Astrocyte (in vitro differentiated cells and primary cell): ENCODE measurements at regions not wholly inside any gene's neighbourhood (a gene's known extent, or its start where the extent isn't known, plus 50 kb on each side); places are given as distances from the start of the nearest gene placed in this dataset.

Experiments used
- DNase-seq: peaks from one replicate; pipeline ENCODE4 v3.0.0-alpha.2; 2010; ENCODE audit warnings: low read depth
- FAIRE-seq: peaks from 2 replicates; lab custom pipeline; 2011; peaks lifted over from hg19 to GRCh38; lab: Jason Lieb, UNC
- H2AFZ ChIP-seq: 2 replicates; pipeline ENCODE4 v1.6.0; 2012; ENCODE audit warnings: low read depth, low read length, inconsistent platforms
- H3K27ac ChIP-seq: 2 replicates; pipeline ENCODE4 v1.5.1; 2011; ENCODE audit warnings: low read depth, low read length, inconsistent platforms
- H3K27me3 ChIP-seq: 2 replicates; pipeline ENCODE4 v1.6.0; 2011; ENCODE audit warnings: low read length, inconsistent platforms; ENCODE audit not compliant: insufficient read depth
- H3K36me3 ChIP-seq: 2 replicates; pipeline ENCODE4 v1.5.1; 2011; ENCODE audit warnings: low read length, inconsistent platforms; ENCODE audit not compliant: insufficient read depth
- H3K4me1 ChIP-seq: 2 replicates; pipeline ENCODE4 v1.5.1; 2011; ENCODE audit warnings: low read length, inconsistent platforms; ENCODE audit not compliant: insufficient read depth
- H3K4me2 ChIP-seq: 2 replicates; pipeline ENCODE4 v1.6.0; 2012; ENCODE audit warnings: low read length, inconsistent platforms
- H3K4me3 ChIP-seq: 2 replicates; pipeline ENCODE4 v1.5.1; 2011; ENCODE audit warnings: low read depth, mild to moderate bottlenecking, low read length, inconsistent platforms; ENCODE audit not compliant: insufficient read depth
- H3K79me2 ChIP-seq: 2 replicates; pipeline ENCODE4 v1.6.0; 2012; ENCODE audit warnings: mild to moderate bottlenecking, low read length, inconsistent platforms; ENCODE audit not compliant: insufficient read depth
- H3K9ac ChIP-seq: 2 replicates; pipeline ENCODE4 v1.6.0; 2012; ENCODE audit warnings: mild to moderate bottlenecking, low read length, inconsistent platforms
- H3K9me3 ChIP-seq: 2 replicates; pipeline ENCODE4 v1.5.1; 2012; ENCODE audit warnings: low read depth, mild to moderate bottlenecking, low read length, inconsistent platforms; ENCODE audit not compliant: insufficient read depth
- H4K20me1 ChIP-seq: 2 replicates; pipeline ENCODE4 v1.6.0; 2012; ENCODE audit warnings: low read length, inconsistent platforms; ENCODE audit not compliant: insufficient read depth
- H3K27ac Mint-ChIP-seq: one replicate; pipeline ENCODE4 v1.8.0; 2021; ENCODE audit warnings: mild to moderate bottlenecking, mixed read lengths; ENCODE audit not compliant: unreplicated experiment
- H3K27me3 Mint-ChIP-seq: one replicate; pipeline ENCODE4 v1.8.0; 2021; ENCODE audit warnings: low read depth, mixed read lengths; ENCODE audit not compliant: unreplicated experiment
- H3K36me3 Mint-ChIP-seq: one replicate; pipeline ENCODE4 v1.8.0; 2021; ENCODE audit warnings: low read depth, mixed read lengths; ENCODE audit not compliant: unreplicated experiment
- H3K4me1 Mint-ChIP-seq: one replicate; pipeline ENCODE4 v1.8.0; 2021; ENCODE audit warnings: low read depth, mixed read lengths; ENCODE audit not compliant: unreplicated experiment
- H3K4me3 Mint-ChIP-seq: one replicate; pipeline ENCODE4 v1.8.0; 2021; ENCODE audit warnings: mild to moderate bottlenecking, moderate library complexity, mixed read lengths; ENCODE audit not compliant: unreplicated experiment
- H3K9me3 Mint-ChIP-seq: one replicate; pipeline ENCODE4 v1.8.0; 2021; ENCODE audit warnings: mild to moderate bottlenecking, mixed read lengths; ENCODE audit not compliant: unreplicated experiment
- CTCF ChIP-seq: IDR thresholded peaks from 2 replicates; pipeline ENCODE4 v1.5.1; 2011; ENCODE audit warnings: low read depth, mild to moderate bottlenecking, inconsistent platforms, low read length, moderate library complexity; ENCODE audit not compliant: insufficient read depth
- EZH2 ChIP-seq: IDR thresholded peaks from 2 replicates; pipeline ENCODE4 v1.6.1; 2012; ENCODE audit warnings: mild to moderate bottlenecking, low read length, inconsistent platforms; ENCODE audit not compliant: insufficient read depth

- no peak overlapping the region for H3K27ac ChIP-seq
- H3K27me3 ChIP-seq = no peaks in the 10 kb centered on the region
- no peaks in the 10 kb centered on the region for H3K9me3 ChIP-seq
- H3K36me3 Mint-ChIP-seq = no peaks in the 10 kb centered on the region
- DNase-seq (no peak), FAIRE-seq (no peak)
- H3K27ac Mint-ChIP-seq = peak overlapping the region; percentile 74
- peaks cover 12% of the 10 kb centered on the region for H3K4me1 ChIP-seq
- no peaks in the 10 kb centered on the region for H3K27me3 Mint-ChIP-seq
- no peaks in the 10 kb centered on the region for H4K20me1 ChIP-seq
- H3K4me3 ChIP-seq = no peak overlapping the region
- no peak overlapping the region for H3K9ac ChIP-seq
- H3K4me2 ChIP-seq = no peak overlapping the region
- no peak overlapping the region for H2AFZ ChIP-seq
- TF ChIP-seq CTCF = no peak
- TF ChIP-seq EZH2 = no peak
- no peak overlapping the region for H3K4me3 Mint-ChIP-seq
- peaks cover 3% of the 10 kb centered on the region for H3K9me3 Mint-ChIP-seq
- no peaks in the 10 kb centered on the region for H3K36me3 ChIP-seq
- H3K79me2 ChIP-seq = no peaks in the 10 kb centered on the region
- H3K4me1 Mint-ChIP-seq = peaks cover 36% of the 10 kb centered on the region
Observed at GRCh38 chr16:80028581-80029380, 428.2 kb upstream of the MAF start.

- Mint-ChIP-seq H3K4me3 (peak overlapping the region; percentile 12), H3K9me3 (peaks cover 3% of the 10 kb centered on the region), H3K4me1 (peaks cover 45% of the 10 kb centered on the region), H3K27ac (peak overlapping the region; percentile 95), H3K36me3 (no peaks in the 10 kb centered on the region), H3K27me3 (no peaks in the 10 kb centered on the region)
- Histone ChIP-seq H3K4me3 (peak overlapping the region; percentile 25), H3K36me3 (no peaks in the 10 kb centered on the region), H3K9ac (peak overlapping the region; percentile 65), H3K4me1 (peaks cover 15% of the 10 kb centered on the region), H3K27ac (peak overlapping the region; percentile 88), H4K20me1 (no peaks in the 10 kb centered on the region), H3K9me3 (no peaks in the 10 kb centered on the region), H3K79me2 (no peaks in the 10 kb centered on the region), H3K27me3 (no peaks in the 10 kb centered on the region), H3K4me2 (peak overlapping the region; percentile 77), H2AFZ (peak overlapping the region; percentile 63)
- DNase-seq (peak; percentile 95), FAIRE-seq (peak; percentile 95)
- no peak for TF ChIP-seq CTCF
Observed at GRCh38 chr16:80027007-80027965, 426.7 kb upstream of the MAF start.
